ENCODE measurements at regions not wholly inside any gene's neighbourhood (a gene's known extent, or its start where the extent isn't known, plus 50 kb on each side); places are given as distances from the start of the nearest gene placed in this dataset.
A peak's percentile ranks its signal among the peaks of the same experiment; 100 is the strongest.

GRCh38 chr13:97659602-97660001 is 225.6 kb downstream of the RAP2A start:
- Histone ChIP-seq H3K4me1 (ENCODE audit: control insufficient read depth, insufficient read depth, low read length) (peaks cover 4% of the 10 kb centered on the region), H3K9me3 (ENCODE audit: control insufficient read depth, low read length) (no peaks in the 10 kb centered on the region), H3K27me3 (ENCODE audit: control insufficient read depth, insufficient read depth, low read length, poor library complexity, severe bottlenecking) (no peaks in the 10 kb centered on the region), H3K9ac (ENCODE audit: extremely low read depth, low read length, poor library complexity, severe bottlenecking) (no peak overlapping the region), H3K36me3 (ENCODE audit: control insufficient read depth, insufficient read depth, low read length) (no peaks in the 10 kb centered on the region), H3K27ac (ENCODE audit: low read depth, low read length) (no peak overlapping the region), H3K4me3 (ENCODE audit: low read length) (no peak overlapping the region)
- no peak for DNase-seq
- WGBS, 2 experiments (ENCODE audit: insufficient coverage in 1 of 2, insufficient read length in 1 of 2), result 87 to 100% methylated on average over 1 to 4 of the region's 4 CpGs
- no peak overlapping the region for H3K4me3 Mint-ChIP-seq
- no peak overlapping the region for H3K27ac Mint-ChIP-seq
- no peaks in the 10 kb centered on the region for H3K9me3 Mint-ChIP-seq
- H3K27me3 Mint-ChIP-seq (ENCODE audit: insufficient read depth), result peaks cover 2% of the 10 kb centered on the region
- no peaks in the 10 kb centered on the region for H3K36me3 Mint-ChIP-seq (ENCODE audit: low read depth)
- peak; percentile 73 for TF ChIP-seq CTCF (conservative IDR thresholded peaks at IDR 0.05)
- H3K4me1 Mint-ChIP-seq, result peaks cover 11% of the 10 kb centered on the region

- Histone ChIP-seq H3K4me3 (ENCODE audit: low read length) (no peak overlapping the region), H3K27me3 (ENCODE audit: control insufficient read depth, insufficient read depth, low read length, poor library complexity, severe bottlenecking) (no peaks in the 10 kb centered on the region), H3K36me3 (ENCODE audit: control insufficient read depth, insufficient read depth, low read length) (no peaks in the 10 kb centered on the region), H3K27ac (ENCODE audit: low read depth, low read length) (no peak overlapping the region), H3K4me1 (ENCODE audit: control insufficient read depth, insufficient read depth, low read length) (peaks cover 4% of the 10 kb centered on the region), H3K9ac (ENCODE audit: extremely low read depth, low read length, poor library complexity, severe bottlenecking) (no peak overlapping the region), H3K9me3 (ENCODE audit: control insufficient read depth, low read length) (no peaks in the 10 kb centered on the region)
- Mint-ChIP-seq H3K27me3 (ENCODE audit: insufficient read depth) (peaks cover 2% of the 10 kb centered on the region), H3K27ac (no peak overlapping the region), H3K9me3 (peaks cover 2% of the 10 kb centered on the region), H3K4me3 (no peak overlapping the region), H3K36me3 (ENCODE audit: low read depth) (no peaks in the 10 kb centered on the region), H3K4me1 (peaks cover 11% of the 10 kb centered on the region)
- TF ChIP-seq CTCF (conservative IDR thresholded peaks at IDR 0.05), result no peak
- DNase-seq, result no peak
- WGBS, 2 experiments (ENCODE audit: insufficient coverage in 1 of 2, insufficient read length in 1 of 2), result 91 to 95% methylated on average over 10 to 11 of the region's 11 CpGs
Observed at GRCh38 chr13:97660594-97661260, 226.8 kb downstream of the RAP2A start.

DNA sequence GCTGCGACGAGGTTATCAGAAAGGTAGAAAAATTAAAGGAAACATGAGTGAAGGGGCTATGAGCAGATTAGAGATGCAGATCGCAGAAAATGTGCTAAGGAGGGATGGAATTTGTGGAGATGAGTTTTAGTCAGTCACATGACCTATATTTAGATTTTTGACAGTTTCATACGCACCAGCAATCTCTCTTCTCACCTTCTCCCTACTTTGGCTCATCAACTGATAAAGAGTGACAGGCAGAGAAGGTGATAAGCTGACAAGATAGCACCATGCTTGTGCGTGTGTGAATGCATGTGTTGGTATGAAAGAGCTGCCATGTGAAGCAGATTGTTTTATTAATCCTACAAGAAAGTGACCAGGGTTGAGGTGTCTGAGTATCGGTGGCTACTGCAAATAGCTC is 252.6 kb downstream of the RAP2A start:
- 84 to 90% methylated on average over 5 of the region's 6 CpGs for WGBS, 2 experiments (ENCODE audit: insufficient coverage in 1 of 2, insufficient read length in 1 of 2)
- no peak overlapping the region for H3K27ac Mint-ChIP-seq
- no peak for TF ChIP-seq CTCF (conservative IDR thresholded peaks at IDR 0.05)
- peaks cover 23% of the 10 kb centered on the region for H3K9me3 ChIP-seq (ENCODE audit: control insufficient read depth, low read length)
- H3K27me3 ChIP-seq (ENCODE audit: control insufficient read depth, insufficient read depth, low read length, poor library complexity, severe bottlenecking), result no peaks in the 10 kb centered on the region
- no peaks in the 10 kb centered on the region for H3K36me3 Mint-ChIP-seq (ENCODE audit: low read depth)
- DNase-seq, result no peak
- no peak overlapping the region for H3K9ac ChIP-seq (ENCODE audit: extremely low read depth, low read length, poor library complexity, severe bottlenecking)
- no peak overlapping the region for H3K4me3 Mint-ChIP-seq
- H3K4me1 Mint-ChIP-seq, result peaks cover 27% of the 10 kb centered on the region
- no peak overlapping the region for H3K27ac ChIP-seq (ENCODE audit: low read depth, low read length)
- H3K4me3 ChIP-seq (ENCODE audit: low read length), result no peak overlapping the region
- no peaks in the 10 kb centered on the region for H3K27me3 Mint-ChIP-seq (ENCODE audit: insufficient read depth)
- peaks cover 18% of the 10 kb centered on the region for H3K9me3 Mint-ChIP-seq
- no peaks in the 10 kb centered on the region for H3K36me3 ChIP-seq (ENCODE audit: control insufficient read depth, insufficient read depth, low read length)
- H3K4me1 ChIP-seq (ENCODE audit: control insufficient read depth, insufficient read depth, low read length), result peaks cover 10% of the 10 kb centered on the region

Data from endodermal cell (in vitro differentiated cells).